Kidney (tissue), 13 donors: ENCODE measurements at regions not wholly inside any gene's neighbourhood (a gene's known extent, or its start where the extent isn't known, plus 50 kb on each side); places are given as distances from the start of the nearest gene placed in this dataset.

Experiments used
- DNase-seq, 5 donors: peaks; one replicate each; pipeline ENCODE4 v3.0.0-alpha.2; 2013 to 2020
- FAIRE-seq: peaks from 2 replicates; lab custom pipeline; 2012; peaks lifted over from hg19 to GRCh38; lab: Jason Lieb, UNC
- H3K27ac ChIP-seq, 2 donors: one replicate each; pipeline ENCODE4 v1.7.0; 2013; ENCODE audit warnings: low read depth in 2 of 2, low read length in 2 of 2, inconsistent platforms in 1 of 2
- H3K27me3 ChIP-seq: one replicate; pipeline ENCODE4 v1.7.1; 2013; ENCODE audit warnings: low read length, inconsistent platforms; ENCODE audit not compliant: control insufficient read depth, insufficient read depth
- H3K36me3 ChIP-seq, 3 donors: one replicate each; pipeline versions ENCODE4 v1.7.0 to v1.7.1; 2013; ENCODE audit warnings: low read length in 3 of 3, control low read depth in 1 of 3, inconsistent platforms in 1 of 3; ENCODE audit not compliant: insufficient read depth in 3 of 3, control insufficient read depth in 2 of 3
- H3K4me1 ChIP-seq, 3 donors: one replicate each; pipeline versions ENCODE4 v1.7.0 to v1.7.1; 2013; ENCODE audit warnings: low read length in 3 of 3, inconsistent platforms in 1 of 3, low read depth in 1 of 3; ENCODE audit not compliant: control insufficient read depth in 2 of 3, insufficient read depth in 2 of 3
- H3K4me3 ChIP-seq, 3 donors: one replicate each; pipeline versions ENCODE4 v1.7.0 to v1.8.1; 2013; ENCODE audit warnings: low read length in 3 of 3, control low read depth in 1 of 3, inconsistent platforms in 1 of 3
- H3K9ac ChIP-seq, 3 donors: one replicate each; pipeline versions ENCODE4 v1.7.0 to v1.7.1; 2013; ENCODE audit warnings: low read length in 3 of 3, control low read depth in 1 of 3, inconsistent platforms in 1 of 3
- H3K9me3 ChIP-seq, 3 donors: one replicate each; pipeline versions ENCODE4 v1.7.0 to v1.7.1; 2013; ENCODE audit warnings: low read length in 3 of 3, control low read depth in 1 of 3, inconsistent platforms in 1 of 3; ENCODE audit not compliant: control insufficient read depth in 2 of 3, insufficient read depth in 1 of 3
- intact Hi-C: fragments of 100-400 bp; cut with DNase I; formaldehyde crosslinking; loops from one replicate; pipeline ENCODE4 v1.11.1; 2022
- TF ChIP-seq, protein P1 (sequence below): IDR thresholded peaks from 3 replicates; pipeline ENCODE4 v1.5.1; 2012; ENCODE audit warnings: mild to moderate bottlenecking, moderate library complexity, borderline replicate concordance; ENCODE audit not compliant: insufficient read depth; ENCODE audit errors: extremely low read depth
- donor health status: control.
- donor health status: control.
- donor health status: control.
- donor health status: control.
- donor health status: control.
- donor health status: DM: yes; HTN: yes; CAD: no.
- donor health status: Normal renal cell carcinoma (clear cell type).

DNA sequence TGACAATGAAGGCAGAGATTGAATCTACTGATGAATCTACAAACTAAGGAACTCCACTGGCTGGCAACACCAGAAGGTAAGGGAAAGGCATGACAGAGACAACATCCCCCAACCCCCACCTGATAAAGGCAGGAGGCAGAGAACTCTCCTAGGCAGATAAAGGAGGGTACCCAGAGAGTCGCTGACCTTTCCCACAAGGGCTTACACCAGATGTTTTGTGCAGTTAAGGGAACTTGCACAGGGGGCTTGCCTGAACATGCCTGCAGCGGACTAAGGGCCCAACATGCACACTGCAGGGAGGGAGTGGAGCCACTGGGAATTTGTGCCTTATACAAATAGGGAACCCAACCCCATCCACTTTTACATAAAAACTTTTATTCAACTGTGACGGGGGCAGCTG, 1996.9 kb upstream of the RAG2 start:
- FAIRE-seq (no peak), DNase-seq (no peak)
- Histone ChIP-seq H3K9me3 (no peaks in the 10 kb centered on the region), H3K27me3 (no peaks in the 10 kb centered on the region), H3K27ac (no peak overlapping the region), H3K36me3 (no peaks in the 10 kb centered on the region), H3K9ac (no peak overlapping the region), H3K4me1 (no peaks in the 10 kb centered on the region), H3K4me3 (no peak overlapping the region)
- TF ChIP-seq, protein P1, sequence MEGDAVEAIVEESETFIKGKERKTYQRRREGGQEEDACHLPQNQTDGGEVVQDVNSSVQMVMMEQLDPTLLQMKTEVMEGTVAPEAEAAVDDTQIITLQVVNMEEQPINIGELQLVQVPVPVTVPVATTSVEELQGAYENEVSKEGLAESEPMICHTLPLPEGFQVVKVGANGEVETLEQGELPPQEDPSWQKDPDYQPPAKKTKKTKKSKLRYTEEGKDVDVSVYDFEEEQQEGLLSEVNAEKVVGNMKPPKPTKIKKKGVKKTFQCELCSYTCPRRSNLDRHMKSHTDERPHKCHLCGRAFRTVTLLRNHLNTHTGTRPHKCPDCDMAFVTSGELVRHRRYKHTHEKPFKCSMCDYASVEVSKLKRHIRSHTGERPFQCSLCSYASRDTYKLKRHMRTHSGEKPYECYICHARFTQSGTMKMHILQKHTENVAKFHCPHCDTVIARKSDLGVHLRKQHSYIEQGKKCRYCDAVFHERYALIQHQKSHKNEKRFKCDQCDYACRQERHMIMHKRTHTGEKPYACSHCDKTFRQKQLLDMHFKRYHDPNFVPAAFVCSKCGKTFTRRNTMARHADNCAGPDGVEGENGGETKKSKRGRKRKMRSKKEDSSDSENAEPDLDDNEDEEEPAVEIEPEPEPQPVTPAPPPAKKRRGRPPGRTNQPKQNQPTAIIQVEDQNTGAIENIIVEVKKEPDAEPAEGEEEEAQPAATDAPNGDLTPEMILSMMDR = no peak
- intact Hi-C loops = no loop called here

DNA sequence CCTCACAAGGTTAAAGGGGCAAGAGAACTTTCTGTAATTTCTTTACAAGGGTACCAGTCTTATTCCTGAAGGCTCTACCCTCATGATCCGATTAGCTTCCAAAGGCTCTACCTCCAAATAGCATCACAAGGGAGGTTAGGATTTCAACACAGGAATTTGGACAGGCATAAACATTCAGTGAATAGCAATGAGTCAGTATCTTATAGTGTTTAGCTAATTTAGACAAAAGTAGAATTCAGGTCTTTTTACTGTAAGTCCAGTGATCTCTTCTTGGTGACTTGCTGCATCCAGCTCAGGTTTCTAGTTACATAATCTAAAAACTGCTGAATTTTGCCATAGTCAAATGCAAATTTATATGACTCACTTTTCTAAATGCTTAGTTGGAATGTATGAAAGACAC, 1995.6 kb upstream of the RAG2 start:
- FAIRE-seq (no peak), DNase-seq (no peak)
- Histone ChIP-seq H3K4me1 (no peaks in the 10 kb centered on the region), H3K27me3 (no peaks in the 10 kb centered on the region), H3K27ac (no peak overlapping the region), H3K9me3 (no peaks in the 10 kb centered on the region), H3K4me3 (no peak overlapping the region), H3K9ac (no peak overlapping the region), H3K36me3 (no peaks in the 10 kb centered on the region)
- TF ChIP-seq, protein P1 = no peak
- intact Hi-C loops = no loop called here

GRCh38 chr11:38582756-38583155, 1984.7 kb upstream of the RAG2 start:
- TF ChIP-seq, protein P1 = no peak
- H3K4me1 ChIP-seq = no peaks in the 10 kb centered on the region
- intact Hi-C loops = no loop called here
- no peak for FAIRE-seq
- no peak for DNase-seq
- no peak overlapping the region for H3K9ac ChIP-seq
- no peaks in the 10 kb centered on the region for H3K27me3 ChIP-seq
- H3K27ac ChIP-seq = no peak overlapping the region
- H3K4me3 ChIP-seq = no peak overlapping the region
- H3K9me3 ChIP-seq = peaks cover 0 to 6% (median 0%) of the 10 kb centered on the region in 3 donors
- no peaks in the 10 kb centered on the region for H3K36me3 ChIP-seq

DNA sequence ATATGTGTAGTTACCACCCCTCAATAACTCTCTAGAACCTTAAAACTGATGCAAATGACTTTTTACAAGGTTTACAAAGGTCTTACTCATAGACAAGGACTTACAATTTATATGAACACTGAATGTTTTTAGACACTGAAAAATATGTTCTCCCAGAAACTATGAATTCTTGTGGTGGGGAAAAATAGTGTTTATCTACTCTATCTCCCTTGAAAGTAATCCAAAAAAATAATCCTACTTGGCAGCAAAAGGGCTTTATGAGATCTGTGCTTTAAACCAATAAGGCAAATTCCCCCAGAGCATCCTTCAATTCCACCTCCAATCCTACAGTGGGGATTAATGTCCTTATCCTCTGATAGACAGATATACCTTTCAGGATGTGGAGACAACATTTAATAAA, 1984.1 kb upstream of the RAG2 start:
- Histone ChIP-seq H3K36me3 (no peaks in the 10 kb centered on the region), H3K9me3 (peaks cover 0 to 6% (median 0%) of the 10 kb centered on the region in 3 donors), H3K4me1 (no peaks in the 10 kb centered on the region), H3K27ac (no peak overlapping the region), H3K27me3 (no peaks in the 10 kb centered on the region), H3K9ac (no peak overlapping the region), H3K4me3 (no peak overlapping the region)
- FAIRE-seq (no peak), DNase-seq (no peak)
- TF ChIP-seq, protein P1 = no peak
- intact Hi-C loops = no loop called here
